Suprapubic skin (tissue), 4 donors: ENCODE measurements at regions not wholly inside any gene's neighbourhood (a gene's known extent, or its start where the extent isn't known, plus 50 kb on each side); places are given as distances from the start of the nearest gene placed in this dataset.

Source experiments
- DNase-seq, 2 donors: peaks; one replicate each; pipeline ENCODE4 v3.0.0-alpha.2; 2019; ENCODE audit warnings: low spot score in 2 of 2
- H3K27ac ChIP-seq: fragments of 200-600 bp; sonication (generic); one replicate; pipeline ENCODE4 v1.5.1; 2019
- H3K27me3 ChIP-seq: fragments of 200-600 bp; sonication (generic); one replicate; pipeline ENCODE4 v1.5.1; 2019
- H3K36me3 ChIP-seq: fragments of 200-600 bp; sonication (generic); one replicate; pipeline ENCODE4 v1.5.1; 2019
- H3K4me1 ChIP-seq: fragments of 200-600 bp; sonication (generic); one replicate; pipeline ENCODE4 v1.5.1; 2019
- H3K4me3 ChIP-seq: fragments of 200-600 bp; sonication (generic); one replicate; pipeline ENCODE4 v1.5.1; 2019; ENCODE audit warnings: mild to moderate bottlenecking
- H3K9me3 ChIP-seq: fragments of 200-600 bp; sonication (generic); one replicate; pipeline ENCODE4 v1.5.1; 2019
- EP300 ChIP-seq: sonication (generic); formaldehyde crosslinking; IDR thresholded peaks from one replicate; pipeline ENCODE4 v1.6.1; 2017; ENCODE audit warnings: antibody characterized with exemption
- POLR2A ChIP-seq, 2 donors: fragments of 450-650 bp; IDR thresholded peaks; one replicate each; pipeline ENCODE4 v1.6.1; 2017; ENCODE audit warnings: antibody characterized with exemption in 2 of 2, mild to moderate bottlenecking in 2 of 2, moderate library complexity in 2 of 2
- POLR2AphosphoS5 ChIP-seq, 3 donors: sonication (generic); formaldehyde crosslinking; IDR thresholded peaks; one replicate each; pipeline ENCODE4 v1.6.1; 2017; ENCODE audit warnings: antibody characterized with exemption in 3 of 3
- WGBS: methylation state at CpG from one replicate; pipeline ENCODE4 v1.1.5; 2018; 5-methylcytosine and 5-hydroxymethylcytosine counted together
- TF ChIP-seq, protein P1 (sequence below), 2 donors: fragments of 200-600 bp in 1 of 2; fragments of 450-650 bp in 1 of 2; sonication (generic) in 1 of 2; IDR thresholded peaks; one replicate each; pipeline ENCODE4 v1.5.1; 2016 to 2019; ENCODE audit warnings: antibody characterized with exemption in 2 of 2, mild to moderate bottlenecking in 1 of 2, moderate library complexity in 1 of 2

DNA sequence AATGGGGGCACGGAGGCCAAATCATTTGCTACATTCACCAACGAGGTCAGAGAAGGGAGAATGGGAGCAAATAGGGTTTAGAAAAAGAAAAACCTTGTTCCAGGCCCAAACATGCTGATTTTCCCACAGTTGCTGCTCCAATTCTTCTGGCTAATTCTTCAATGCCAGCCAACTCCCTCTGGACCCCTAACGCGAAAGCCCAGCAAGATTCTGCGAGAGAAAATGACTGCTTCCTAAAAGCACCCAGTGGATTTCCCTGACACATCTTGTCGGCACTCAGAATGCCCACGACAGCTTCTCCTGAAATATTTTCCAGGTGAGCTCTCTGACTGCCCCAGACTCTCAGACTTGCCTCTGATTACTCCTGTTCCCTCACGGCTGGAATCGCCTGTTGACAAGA is 689.4 kb downstream of the MED13L start:
- Histone ChIP-seq H3K9me3 (no peaks in the 10 kb centered on the region), H3K4me1 (no peaks in the 10 kb centered on the region), H3K4me3 (no peak overlapping the region), H3K36me3 (no peaks in the 10 kb centered on the region), H3K27ac (no peak overlapping the region), H3K27me3 (no peaks in the 10 kb centered on the region)
- TF ChIP-seq EP300 (no peak), POLR2AphosphoS5 (IDR thresholded peaks at IDR 0.05) (no peak), POLR2A (IDR thresholded peaks at IDR 0.05) (no peak)
- TF ChIP-seq, protein P1, sequence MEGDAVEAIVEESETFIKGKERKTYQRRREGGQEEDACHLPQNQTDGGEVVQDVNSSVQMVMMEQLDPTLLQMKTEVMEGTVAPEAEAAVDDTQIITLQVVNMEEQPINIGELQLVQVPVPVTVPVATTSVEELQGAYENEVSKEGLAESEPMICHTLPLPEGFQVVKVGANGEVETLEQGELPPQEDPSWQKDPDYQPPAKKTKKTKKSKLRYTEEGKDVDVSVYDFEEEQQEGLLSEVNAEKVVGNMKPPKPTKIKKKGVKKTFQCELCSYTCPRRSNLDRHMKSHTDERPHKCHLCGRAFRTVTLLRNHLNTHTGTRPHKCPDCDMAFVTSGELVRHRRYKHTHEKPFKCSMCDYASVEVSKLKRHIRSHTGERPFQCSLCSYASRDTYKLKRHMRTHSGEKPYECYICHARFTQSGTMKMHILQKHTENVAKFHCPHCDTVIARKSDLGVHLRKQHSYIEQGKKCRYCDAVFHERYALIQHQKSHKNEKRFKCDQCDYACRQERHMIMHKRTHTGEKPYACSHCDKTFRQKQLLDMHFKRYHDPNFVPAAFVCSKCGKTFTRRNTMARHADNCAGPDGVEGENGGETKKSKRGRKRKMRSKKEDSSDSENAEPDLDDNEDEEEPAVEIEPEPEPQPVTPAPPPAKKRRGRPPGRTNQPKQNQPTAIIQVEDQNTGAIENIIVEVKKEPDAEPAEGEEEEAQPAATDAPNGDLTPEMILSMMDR (IDR thresholded peaks at IDR 0.05) = no peak
- DNase-seq = no peak
- WGBS = 82% methylated on average over 9 of the region's 9 CpGs

- Histone ChIP-seq H3K36me3 (no peaks in the 10 kb centered on the region), H3K4me1 (no peaks in the 10 kb centered on the region)
- 55% methylated on average over 2 of the region's 2 CpGs for WGBS
Measured at GRCh38 chr12:115584156-115584555, 693.3 kb downstream of the MED13L start.

DNA sequence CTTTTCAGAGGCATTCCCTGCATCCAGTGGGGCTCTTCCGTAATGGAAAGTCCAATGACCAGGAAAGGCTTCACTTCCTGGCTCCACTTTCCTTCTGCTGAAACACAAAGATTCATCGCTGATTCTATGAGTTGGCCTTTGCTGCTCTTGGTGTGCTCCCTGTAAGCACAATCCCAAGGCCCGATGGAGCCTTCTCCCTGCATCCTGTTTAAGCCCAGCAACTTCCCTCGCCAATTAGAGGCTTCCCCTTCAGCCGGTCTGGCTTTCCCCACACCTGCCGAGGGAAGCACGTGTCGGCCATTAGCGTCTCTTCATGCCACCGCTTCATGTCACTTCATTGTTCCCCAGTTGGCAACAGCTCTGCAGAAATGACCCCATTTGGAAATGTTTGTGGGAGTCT is 693.9 kb downstream of the MED13L start:
- Histone ChIP-seq H3K27ac (no peak overlapping the region), H3K27me3 (peaks cover 3% of the 10 kb centered on the region), H3K9me3 (no peaks in the 10 kb centered on the region), H3K4me3 (no peak overlapping the region), H3K36me3 (no peaks in the 10 kb centered on the region), H3K4me1 (no peaks in the 10 kb centered on the region)
- TF ChIP-seq EP300 (no peak), POLR2AphosphoS5 (IDR thresholded peaks at IDR 0.05) (no peak), POLR2A (IDR thresholded peaks at IDR 0.05) (no peak)
- TF ChIP-seq, protein P1 (IDR thresholded peaks at IDR 0.05) = no peak
- DNase-seq = no peak
- 79% methylated on average over 10 of the region's 10 CpGs for WGBS

More at GRCh38 chr12:115584156-115584555, 693.3 kb downstream of the MED13L start:
- Histone ChIP-seq H3K9me3 (no peaks in the 10 kb centered on the region), H3K27me3 (peaks cover 3% of the 10 kb centered on the region), H3K4me3 (no peak overlapping the region), H3K27ac (no peak overlapping the region)
- TF ChIP-seq POLR2AphosphoS5 (IDR thresholded peaks at IDR 0.05) = no peak
- TF ChIP-seq, protein P1 (IDR thresholded peaks at IDR 0.05) = no peak
- no peak for TF ChIP-seq EP300
- DNase-seq = no peak

GRCh38 chr12:115577401-115577800 is 700.1 kb downstream of the MED13L start:
- Histone ChIP-seq H3K4me1 (no peaks in the 10 kb centered on the region), H3K4me3 (no peak overlapping the region), H3K27ac (no peak overlapping the region), H3K36me3 (no peaks in the 10 kb centered on the region), H3K27me3 (peaks cover 3% of the 10 kb centered on the region), H3K9me3 (no peaks in the 10 kb centered on the region)
- WGBS = 71% methylated on average over 6 of the region's 6 CpGs
- no peak for DNase-seq
- TF ChIP-seq POLR2A (IDR thresholded peaks at IDR 0.05) = no peak
- TF ChIP-seq, protein P1 (IDR thresholded peaks at IDR 0.05) = no peak

- Histone ChIP-seq H3K9me3 (no peaks in the 10 kb centered on the region), H3K4me3 (no peak overlapping the region), H3K4me1 (no peaks in the 10 kb centered on the region), H3K27me3 (peaks cover 4% of the 10 kb centered on the region), H3K36me3 (no peaks in the 10 kb centered on the region), H3K27ac (no peak overlapping the region)
- TF ChIP-seq POLR2AphosphoS5 (IDR thresholded peaks at IDR 0.05) (no peak), POLR2A (IDR thresholded peaks at IDR 0.05) (no peak)
- TF ChIP-seq, protein P1 (IDR thresholded peaks at IDR 0.05) = no peak
- no peak for DNase-seq
- 68% methylated on average over 6 of the region's 7 CpGs for WGBS
Measured at GRCh38 chr12:115574826-115575225, 702.7 kb downstream of the MED13L start.
